Fibroblast of skin of right biceps (primary cell): ENCODE measurements at regions not wholly inside any gene's neighbourhood (a gene's known extent, or its start where the extent isn't known, plus 50 kb on each side); places are given as distances from the start of the nearest gene placed in this dataset.

ENCODE experiments used
- DNase-seq: peaks from one replicate; pipeline ENCODE4 v3.0.0-alpha.2; 2013

DNA sequence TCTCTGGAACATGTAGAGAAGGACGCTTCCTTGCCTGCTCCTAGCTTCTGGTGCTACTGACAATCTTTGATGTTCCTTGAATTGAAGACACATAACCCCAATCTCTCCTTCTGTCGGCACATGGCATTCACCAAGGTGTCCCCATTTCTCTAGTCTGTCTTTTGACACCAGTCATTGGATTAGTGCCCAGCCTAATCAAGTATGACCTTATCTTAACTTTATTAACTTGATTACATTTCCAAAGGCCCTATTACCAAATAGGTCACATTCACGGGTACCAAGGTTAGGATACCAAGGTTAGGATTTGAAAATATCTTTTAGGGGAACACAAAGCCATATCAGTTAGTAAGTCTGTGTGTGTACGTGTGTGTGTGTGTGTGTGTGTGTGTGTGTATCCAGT, 377.9 kb downstream of the CMPK2 start:
- no peak for DNase-seq

DNA sequence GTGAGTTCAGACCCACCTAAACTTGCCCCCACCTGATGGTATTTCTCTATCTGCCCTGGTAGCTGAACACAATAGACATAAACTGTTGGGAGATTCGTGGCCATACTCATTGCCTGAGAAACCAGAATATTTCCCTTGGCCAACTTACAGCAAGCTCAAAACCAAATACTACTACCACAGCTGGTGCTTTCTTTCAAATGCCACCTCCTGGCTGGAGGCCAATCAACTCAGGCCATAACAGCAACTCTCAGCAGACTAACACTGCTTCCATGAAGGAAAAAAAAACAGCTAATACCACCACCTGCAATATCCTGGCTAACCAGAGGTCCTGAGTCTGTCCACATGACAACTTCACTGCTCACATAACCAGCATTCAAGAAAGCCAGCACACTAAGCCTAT, 373.1 kb downstream of the CMPK2 start:
- DNase-seq = no peak

DNA sequence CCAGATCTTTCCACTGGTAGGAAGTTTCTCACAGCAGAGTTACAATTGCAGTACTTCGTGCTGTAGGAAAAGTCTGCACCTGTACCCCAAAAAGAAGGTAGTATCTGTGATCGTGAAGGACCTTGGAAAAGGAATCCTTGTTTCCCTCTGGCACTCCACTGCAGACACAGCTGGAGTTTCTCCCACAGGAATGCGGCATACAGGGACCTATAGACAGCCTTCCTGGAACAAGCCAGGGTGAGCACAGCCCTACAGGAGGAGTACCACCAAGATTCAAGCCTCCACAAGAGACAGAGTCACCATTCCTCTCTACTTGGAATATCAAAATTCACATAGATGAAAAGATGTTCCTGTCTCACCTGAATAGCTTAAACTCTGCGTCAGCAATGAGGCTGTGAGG, 372.4 kb downstream of the CMPK2 start:
- no peak for DNase-seq

DNA sequence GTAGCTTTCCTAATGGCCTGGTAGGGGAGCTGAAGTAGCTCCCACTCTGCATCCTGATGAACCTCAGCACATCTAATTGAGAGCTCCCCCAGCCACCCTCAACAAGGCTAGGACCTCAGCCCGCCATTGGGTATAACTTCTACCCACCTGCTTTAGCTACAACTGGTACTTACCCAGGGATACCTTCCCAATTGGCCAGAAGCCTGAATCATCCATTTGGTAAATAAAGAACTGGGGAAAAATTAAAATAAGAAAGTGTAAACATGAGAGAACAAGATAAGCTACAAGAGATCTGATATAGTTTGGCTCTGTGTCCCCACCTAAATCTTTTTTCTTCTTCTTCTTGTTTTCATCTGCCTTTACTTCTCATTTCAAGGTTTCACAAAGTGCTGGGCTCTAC, 372.0 kb downstream of the CMPK2 start:
- DNase-seq = no peak

DNA sequence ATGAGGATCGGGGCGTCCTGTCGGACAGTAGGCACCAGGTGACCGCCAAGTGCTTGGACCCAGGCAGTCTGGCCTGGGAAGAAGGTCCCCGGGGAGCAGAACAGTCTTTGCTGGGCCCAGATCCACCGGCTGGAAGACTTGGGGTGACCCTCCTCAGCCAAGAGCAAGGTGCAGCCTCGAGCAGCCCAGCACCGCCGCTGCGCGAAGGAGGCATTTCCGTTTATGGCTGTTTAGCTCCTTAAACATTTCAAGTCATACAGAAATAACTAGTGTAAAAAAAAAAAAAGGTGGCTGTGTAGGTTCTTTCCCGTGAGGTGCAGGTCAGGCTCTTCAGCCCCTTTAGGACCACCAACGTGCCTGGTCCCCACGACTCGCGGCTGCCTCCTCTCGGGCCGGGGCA, 370.2 kb downstream of the CMPK2 start:
- DNase-seq = no peak

DNA sequence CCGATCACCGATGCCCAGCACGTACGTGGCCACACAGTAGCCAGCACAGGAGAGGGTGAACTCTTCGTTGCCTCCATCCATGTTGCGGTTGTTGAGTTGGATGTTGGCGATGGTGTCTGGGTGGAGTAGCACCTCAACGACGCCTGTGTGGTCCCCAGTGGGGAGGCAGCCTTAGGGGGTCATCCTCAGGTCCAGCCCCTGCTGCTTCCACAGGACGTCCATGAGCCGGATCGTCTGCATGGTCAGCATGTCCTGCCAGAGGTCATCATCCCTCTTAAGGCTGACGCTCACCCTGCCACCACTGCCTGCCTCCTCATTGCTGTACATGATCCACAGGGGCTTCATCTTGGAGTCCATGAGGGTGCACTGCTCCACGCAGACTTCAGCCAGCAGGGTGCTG, 369.3 kb downstream of the CMPK2 start:
- no peak for DNase-seq

DNA sequence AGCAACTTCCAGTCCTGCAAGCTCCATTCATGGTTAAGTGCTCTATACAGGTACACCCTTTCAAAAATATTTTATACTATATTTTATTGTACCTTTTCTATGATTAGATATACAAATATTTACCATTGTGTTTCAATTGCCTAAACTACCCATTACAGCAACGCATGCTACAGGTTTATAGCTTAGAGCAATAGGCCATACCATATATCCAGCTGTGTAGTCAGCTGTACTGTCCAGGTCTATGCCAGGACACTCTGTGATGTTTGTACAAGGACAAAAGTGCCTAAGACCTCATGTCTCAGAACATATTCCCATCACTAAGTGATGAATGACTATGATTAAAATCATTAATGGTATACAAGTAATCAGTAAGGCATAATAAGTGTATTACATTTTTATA, 368.7 kb downstream of the CMPK2 start:
- no peak for DNase-seq

DNA sequence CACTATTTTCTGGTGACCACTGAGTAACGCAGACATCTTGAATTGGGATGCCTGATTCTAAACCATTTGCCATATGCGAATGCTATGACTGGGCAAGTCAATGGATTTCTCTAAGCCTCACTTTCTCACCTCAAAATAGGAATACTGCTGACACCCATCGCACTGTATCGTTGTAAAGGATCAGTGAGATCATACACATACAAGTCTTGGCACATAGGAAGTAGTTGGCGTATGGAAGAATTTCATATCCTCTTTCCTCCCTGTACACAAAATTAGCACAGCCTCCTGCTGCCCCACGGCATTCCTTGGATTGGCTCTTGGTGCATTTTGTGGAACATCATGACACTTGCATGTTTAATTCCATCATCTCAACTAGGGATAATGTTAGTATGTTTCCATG, 366.9 kb downstream of the CMPK2 start:
- DNase-seq = no peak

DNA sequence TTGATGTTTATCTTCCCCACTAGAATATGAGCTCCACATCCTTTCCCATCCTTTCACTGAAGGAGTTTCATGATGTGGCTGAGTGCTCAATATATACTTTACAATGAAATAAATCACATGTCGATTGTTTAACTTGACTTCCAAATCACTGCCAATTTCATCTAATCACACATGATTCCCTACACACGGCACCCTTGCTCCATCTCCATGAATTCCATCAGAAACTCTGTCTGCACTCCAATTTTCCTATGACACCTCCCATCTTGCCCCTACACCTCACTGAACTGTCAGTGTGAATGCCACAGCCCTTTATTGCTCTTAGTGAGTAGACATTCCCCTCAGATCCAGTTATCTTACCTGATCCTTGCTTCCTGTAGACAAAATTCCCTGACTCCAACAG, 366.0 kb downstream of the CMPK2 start:
- no peak for DNase-seq

DNA sequence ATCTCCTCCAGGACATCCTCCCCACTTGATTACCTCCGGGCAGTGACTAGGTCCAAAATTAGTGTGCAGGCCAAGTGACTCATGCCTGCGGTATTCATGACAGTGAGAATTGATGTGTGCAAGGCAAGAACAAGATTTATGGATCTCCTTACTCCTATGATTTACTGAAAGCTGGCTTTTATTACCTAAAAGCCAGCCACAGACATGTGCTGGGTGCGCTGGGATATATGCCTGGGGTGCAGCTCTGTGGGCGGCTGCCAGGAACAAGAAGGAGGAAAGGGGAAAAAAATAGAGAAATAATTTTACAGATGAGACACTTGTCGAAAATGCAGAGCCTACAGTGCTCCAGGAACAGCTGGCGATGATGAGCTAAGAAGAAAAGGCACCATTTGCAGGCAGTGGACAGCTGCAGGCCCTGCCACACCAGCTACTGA, 359.3 kb downstream of the CMPK2 start:
- DNase-seq = peak; percentile 95

DNA sequence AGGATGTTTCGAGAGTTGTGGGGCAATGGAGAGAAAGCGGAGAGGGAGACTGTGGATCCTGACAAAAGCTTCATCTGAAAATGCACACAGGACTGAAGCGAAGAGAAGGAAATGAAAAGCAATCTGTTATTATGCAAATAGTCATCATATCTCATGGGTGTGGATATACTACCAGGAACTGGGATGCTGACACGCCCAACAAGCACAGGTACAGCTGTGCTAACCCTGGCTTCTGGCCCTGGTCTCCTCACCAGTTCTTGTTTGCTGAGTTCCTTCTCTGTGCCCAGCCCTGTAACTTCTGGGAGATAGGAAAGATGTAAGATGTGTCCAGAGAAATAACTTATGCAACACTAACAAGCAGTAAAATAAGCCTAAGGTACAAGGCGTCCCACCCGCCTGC, 358.8 kb downstream of the CMPK2 start:
- no peak for DNase-seq

DNA sequence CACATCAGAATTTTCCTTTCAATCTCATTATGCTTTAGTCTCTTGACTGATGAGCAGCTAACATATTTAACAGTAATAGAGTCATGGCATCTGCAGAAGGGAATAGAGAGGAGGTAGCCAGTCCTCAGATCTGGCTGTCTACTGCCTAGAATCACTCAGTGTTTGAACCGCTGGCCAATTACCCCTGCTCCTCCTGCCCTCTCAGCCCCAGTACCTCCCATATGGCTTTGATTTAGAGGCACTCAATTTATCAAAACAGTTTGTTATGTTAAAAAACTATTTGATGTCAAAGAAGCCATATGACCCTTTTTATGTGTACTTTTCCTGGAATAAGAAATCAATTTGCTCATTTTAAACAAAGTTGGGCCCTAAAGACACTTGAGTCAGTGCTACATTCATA, 355.2 kb downstream of the CMPK2 start:
- peak; percentile 3 for DNase-seq

DNA sequence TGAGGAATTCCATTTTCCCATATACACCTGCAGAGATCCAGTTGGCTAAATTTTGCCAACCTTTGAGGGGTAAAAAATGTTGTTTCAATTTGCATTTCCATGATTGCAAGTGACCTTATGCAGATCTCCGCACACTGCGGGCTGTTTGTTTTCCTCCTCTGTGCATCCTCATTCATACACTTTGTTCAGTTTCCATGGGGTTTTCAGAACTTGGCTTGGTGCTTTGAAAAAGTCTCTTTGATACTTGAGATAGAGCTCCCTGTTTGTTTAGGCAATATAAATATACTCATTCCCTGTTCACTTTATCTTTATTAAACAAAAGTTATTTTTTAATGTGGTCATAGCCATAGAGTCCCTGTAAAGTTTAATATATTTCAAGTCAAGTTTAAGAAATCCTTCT, 353.1 kb downstream of the CMPK2 start:
- no peak for DNase-seq

DNA sequence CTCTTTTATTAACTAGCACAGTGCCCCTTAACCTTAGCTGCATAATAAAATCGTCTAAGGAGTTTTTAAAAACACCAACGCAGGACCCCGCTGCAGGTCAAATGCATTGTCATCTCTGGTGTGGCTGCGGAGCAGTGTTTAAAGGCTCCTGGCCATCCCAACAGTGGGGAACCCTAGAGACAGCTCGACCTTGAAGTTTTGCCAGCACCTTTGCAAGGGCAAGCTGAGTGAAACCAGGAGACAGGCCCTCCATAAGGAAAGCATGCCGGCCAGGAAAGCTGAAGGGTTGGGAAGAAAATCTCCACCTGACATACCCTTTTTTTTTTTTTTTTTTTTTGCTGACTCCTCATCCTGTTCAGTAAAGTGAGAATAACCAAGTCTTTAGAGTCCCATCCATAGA, 349.0 kb downstream of the CMPK2 start:
- no peak for DNase-seq

DNA sequence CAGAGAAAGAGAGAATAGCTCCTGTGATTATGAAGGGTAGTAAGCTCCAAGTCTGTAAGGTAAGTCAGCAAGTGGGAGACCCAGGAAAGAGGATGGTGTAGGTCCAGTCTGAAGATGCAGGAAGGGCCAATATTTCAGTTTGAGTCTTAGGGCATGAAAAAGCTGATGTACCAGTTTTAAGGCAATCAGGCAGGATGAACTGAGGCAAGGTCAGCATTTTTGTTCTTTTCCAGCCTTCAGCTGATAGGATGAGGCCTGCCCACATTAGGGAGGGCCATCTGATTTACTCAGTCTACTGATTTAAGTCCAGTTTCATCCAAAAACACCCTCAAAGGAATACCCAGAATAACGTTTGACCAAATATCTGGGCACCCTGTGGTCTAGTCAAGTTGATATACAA, 347.3 kb downstream of the CMPK2 start:
- no peak for DNase-seq

DNA sequence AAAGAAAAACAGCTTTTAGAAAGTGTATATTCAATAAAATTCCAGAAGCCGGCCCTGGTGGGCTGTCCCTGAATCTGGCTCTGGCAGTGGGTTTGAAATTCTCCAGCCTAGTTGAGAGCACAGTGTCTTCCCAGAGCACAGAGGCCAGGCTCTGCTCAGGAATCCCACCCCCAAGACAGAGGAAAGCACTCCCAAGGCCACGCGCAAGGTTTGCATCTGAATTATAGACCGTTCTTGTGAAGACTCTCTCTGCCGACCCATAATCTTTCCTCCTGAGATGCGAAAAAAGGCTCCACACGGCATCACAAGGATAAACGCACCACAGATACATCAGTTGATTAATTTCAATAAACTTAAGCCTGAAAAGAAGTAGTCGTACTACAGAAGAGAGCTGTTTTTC, 342.2 kb downstream of the CMPK2 start:
- DNase-seq = no peak

DNA sequence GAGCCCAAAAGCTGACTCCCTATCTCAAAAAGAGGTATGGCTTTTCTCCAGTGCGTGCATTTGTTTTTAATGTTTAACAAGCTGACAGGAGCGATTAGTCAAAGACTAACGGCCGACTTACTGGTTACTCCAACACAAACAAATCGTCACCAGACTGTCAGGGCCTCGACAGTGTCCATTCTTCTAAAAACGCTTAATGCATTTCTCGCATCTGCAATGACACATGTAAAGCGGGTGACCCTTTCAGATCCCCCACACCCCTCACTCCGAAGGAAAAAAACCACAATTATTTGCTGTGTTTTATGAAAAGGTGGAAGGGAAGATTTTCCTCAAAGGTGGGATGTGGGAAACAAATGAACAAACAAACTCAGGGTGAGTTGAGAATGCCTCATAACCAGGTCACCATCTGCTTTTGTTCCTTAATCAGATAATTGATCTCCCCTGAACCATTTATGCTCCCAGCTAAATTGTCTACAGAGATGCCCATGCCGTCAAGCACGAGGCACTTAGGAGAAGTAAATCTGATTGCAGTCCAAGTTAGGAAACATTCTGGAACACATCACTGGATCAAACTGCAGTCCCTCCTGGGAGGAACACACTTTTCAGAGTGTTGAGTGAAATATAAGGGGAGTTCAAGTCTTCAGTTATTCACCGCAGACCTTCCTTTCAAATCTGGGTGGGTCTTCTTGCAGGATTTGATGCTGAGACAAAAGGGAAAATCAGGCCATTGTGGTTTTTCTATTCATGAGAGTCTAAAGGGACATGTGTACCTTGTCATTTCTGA, 340.8 kb downstream of the CMPK2 start:
- peak; percentile 43 for DNase-seq

DNA sequence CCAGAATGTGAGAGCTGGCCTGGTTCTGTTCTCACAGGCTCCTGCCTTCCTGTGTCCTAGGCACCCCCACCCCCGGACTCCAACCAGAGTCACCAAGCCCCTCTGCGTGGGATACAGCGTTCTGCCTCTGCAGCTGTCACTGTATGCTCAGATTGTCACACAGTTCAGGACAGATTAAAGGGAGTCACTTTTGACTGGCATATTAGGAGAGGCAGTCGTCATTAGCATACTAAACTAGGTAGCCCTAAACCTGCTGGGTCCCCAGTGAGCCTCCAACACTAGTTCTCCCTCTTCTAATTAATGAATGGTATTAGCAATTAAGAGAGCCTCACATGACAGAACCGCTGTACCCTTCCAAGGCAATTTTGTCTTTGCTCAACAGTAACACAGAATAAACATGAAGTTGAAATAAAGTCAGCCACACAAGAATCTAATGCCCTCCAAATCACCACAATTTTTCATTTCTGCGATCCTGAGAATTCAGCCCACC, 340.2 kb downstream of the CMPK2 start:
- no peak for DNase-seq

DNA sequence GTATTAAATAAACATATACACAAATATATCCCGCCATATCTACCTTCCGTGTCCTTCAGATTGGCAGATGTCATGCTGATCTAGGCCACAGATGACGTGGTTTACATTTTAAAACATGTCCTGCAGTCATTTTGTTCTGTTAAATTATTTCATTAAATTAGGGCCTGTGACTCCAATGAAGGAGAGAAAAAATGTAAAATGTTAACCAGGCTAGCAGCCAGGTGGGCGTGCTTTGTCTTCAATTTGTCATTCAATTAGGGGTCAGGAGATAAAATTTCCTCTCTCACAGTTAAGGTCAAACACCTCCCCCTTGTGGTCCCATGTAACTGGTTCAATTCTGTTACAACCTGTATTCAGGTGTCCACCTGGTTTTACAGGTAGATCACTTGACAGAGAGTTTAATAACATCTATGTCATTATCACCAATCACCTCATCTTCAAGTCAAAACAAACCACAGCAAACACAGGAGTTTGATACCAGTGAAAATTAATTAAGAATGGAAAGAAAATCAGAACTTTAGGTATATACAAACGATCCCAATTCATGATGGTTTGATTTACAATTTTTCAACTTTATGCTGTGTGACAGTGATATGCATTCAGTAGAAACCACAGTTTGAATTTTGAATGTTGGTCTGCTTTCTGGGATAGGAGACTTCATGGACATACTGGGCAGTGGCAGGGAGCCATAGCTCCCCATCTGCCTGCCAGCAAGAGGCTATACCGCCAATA, 339.4 kb downstream of the CMPK2 start:
- DNase-seq = peak; percentile 27

DNA sequence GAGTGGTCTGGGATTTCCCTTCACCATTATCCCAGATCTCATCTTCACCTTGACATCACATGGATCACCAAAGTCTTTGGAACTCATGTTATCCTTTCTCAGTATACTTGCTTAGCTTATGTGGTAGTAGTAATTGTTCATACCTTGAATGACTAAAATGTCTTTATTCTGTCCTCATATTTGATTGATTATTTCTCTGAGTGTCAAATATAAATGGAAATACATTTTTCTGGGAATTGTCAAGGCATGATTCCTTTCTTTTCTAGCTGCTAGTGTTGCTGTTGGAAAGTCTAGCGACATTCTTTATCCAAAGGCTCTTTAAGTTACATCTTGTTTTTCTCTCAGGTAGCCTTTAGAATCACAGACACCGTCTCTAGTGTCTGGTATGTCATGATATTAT, 334.4 kb downstream of the CMPK2 start:
- DNase-seq = no peak

DNA sequence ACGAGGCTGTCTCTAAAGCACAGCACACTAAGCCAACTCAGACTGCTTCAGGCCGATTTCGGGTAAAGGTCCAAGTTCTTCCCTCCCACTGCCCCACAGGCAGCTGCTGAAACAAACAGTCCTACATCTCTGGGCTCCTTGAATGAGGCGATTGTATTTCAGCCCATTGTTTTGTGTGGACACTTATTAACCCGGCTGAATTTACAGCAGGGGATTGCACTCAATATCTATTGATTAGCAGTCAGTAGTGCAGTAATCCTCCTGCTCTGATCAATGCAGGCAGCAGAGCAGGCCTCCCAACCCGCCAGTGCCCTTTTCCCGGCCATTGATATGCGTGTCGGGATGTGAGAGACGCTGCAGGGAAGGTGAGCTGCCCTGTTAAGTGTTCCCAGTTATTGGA, 330.1 kb downstream of the CMPK2 start:
- DNase-seq = no peak

DNA sequence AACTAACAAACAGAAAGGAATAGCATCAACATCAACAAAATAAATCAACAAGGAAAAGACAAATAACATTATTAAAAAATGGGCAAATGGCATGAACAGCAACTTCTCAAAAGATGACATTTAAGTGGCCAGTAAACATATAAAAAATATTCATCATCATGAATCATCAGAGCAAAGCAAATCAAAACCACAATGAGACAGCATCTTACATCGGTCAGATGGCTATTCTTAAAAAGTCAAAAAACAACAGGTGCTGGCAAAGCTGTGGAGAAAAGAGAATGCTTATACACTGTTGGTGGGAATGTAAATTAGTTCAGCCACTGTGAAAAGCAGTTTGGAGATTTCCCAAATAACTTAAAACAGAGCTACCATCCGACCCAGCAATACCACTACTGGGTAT, 327.1 kb downstream of the CMPK2 start:
- no peak for DNase-seq

DNA sequence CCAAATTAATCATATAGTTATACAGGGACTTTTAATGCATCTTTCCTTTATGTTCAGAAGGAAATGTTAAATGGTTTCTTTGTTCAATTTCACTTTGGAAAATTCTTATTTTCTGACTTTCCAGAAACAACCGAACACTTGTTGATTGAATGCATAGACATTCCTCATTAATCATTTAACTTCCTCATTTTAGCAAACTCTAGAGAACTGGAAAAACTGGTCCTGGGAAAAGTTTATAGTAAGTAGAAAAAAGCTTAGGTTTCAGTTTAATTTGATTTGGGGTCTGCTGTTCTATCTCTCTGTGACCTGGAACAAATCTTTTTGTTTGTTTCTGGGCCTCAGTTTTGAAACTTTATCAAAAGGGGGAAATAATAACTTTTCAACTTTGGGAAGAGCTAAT, 320.4 kb downstream of the CMPK2 start:
- DNase-seq = no peak

DNA sequence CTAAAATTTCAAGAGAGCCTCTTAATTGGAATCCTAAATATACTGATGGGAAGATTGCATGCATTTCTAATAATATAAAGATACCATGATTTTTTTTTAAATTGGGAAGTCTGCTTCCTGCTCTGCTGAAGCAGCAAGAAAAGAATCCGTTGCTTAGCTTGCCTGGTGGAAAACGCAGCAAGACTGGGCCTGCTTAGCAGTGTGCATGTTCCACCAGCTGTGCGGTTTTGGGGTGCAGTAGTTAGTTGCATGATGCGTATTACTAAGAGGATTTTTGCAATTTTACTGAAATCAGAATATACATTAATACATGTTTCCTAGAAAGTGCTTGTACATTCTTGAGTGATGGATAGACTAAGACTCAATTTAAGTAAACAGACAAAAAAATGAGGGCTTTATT, 319.9 kb downstream of the CMPK2 start:
- no peak for DNase-seq

DNA sequence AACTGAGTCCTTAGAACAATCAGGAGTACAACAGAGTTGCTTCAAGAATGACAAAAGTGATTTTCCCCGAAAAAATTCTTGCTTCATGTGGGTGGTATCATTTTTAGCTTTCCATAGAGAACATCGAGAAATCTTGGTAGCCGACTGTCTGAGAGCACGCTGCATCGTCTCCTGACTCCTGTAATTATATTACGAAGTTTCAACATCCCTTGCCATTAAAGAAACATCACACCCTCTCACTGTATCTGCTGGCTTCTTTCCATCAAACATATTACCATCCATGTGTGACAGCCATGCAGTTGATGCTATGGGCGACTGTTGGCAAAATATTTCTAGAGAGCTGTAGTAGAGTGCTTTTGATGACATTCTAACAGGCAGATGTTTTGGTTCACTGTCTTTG, 311.2 kb downstream of the CMPK2 start:
- no peak for DNase-seq
